Suprapubic skin (tissue), 4 donors: ENCODE measurements at regions not wholly inside any gene's neighbourhood (a gene's known extent, or its start where the extent isn't known, plus 50 kb on each side); places are given as distances from the start of the nearest gene placed in this dataset.
"Not testable (repeated sequence)": the region's sequence is repeated elsewhere in the genome, so short reads cannot be mapped to it uniquely, and the experiment has no call there.

Source experiments
- EP300 ChIP-seq: sonication (generic); formaldehyde crosslinking; IDR thresholded peaks from one replicate; pipeline ENCODE4 v1.6.1; 2017; ENCODE audit warnings: antibody characterized with exemption
- POLR2A ChIP-seq, 2 donors: fragments of 450-650 bp; IDR thresholded peaks; one replicate each; pipeline ENCODE4 v1.6.1; 2017; ENCODE audit warnings: antibody characterized with exemption in 2 of 2, mild to moderate bottlenecking in 2 of 2, moderate library complexity in 2 of 2
- POLR2AphosphoS5 ChIP-seq, 3 donors: sonication (generic); formaldehyde crosslinking; IDR thresholded peaks; one replicate each; pipeline ENCODE4 v1.6.1; 2017; ENCODE audit warnings: antibody characterized with exemption in 3 of 3
- TF ChIP-seq, protein P1 (sequence below), 2 donors: fragments of 200-600 bp in 1 of 2; fragments of 450-650 bp in 1 of 2; sonication (generic) in 1 of 2; IDR thresholded peaks; one replicate each; pipeline ENCODE4 v1.5.1; 2016 to 2019; ENCODE audit warnings: antibody characterized with exemption in 2 of 2, mild to moderate bottlenecking in 1 of 2, moderate library complexity in 1 of 2

GRCh38 chr2:87431051-87431450, 316.8 kb upstream of the PLGLB2 start:
- TF ChIP-seq, protein P1, sequence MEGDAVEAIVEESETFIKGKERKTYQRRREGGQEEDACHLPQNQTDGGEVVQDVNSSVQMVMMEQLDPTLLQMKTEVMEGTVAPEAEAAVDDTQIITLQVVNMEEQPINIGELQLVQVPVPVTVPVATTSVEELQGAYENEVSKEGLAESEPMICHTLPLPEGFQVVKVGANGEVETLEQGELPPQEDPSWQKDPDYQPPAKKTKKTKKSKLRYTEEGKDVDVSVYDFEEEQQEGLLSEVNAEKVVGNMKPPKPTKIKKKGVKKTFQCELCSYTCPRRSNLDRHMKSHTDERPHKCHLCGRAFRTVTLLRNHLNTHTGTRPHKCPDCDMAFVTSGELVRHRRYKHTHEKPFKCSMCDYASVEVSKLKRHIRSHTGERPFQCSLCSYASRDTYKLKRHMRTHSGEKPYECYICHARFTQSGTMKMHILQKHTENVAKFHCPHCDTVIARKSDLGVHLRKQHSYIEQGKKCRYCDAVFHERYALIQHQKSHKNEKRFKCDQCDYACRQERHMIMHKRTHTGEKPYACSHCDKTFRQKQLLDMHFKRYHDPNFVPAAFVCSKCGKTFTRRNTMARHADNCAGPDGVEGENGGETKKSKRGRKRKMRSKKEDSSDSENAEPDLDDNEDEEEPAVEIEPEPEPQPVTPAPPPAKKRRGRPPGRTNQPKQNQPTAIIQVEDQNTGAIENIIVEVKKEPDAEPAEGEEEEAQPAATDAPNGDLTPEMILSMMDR (IDR thresholded peaks at IDR 0.05) = not testable (repeated sequence)
- not testable (repeated sequence) for TF ChIP-seq POLR2A (IDR thresholded peaks at IDR 0.05); POLR2AphosphoS5 (IDR thresholded peaks at IDR 0.05); EP300
